Heart left ventricle (tissue), 13 donors: ENCODE measurements at regions not wholly inside any gene's neighbourhood (a gene's known extent, or its start where the extent isn't known, plus 50 kb on each side); places are given as distances from the start of the nearest gene placed in this dataset.

Source experiments
- CTCF ChIP-seq, 12 donors: fragments of 200-600 bp; sonication (generic) in 4 of 12; IDR thresholded peaks; one replicate each; pipeline versions ENCODE4 v1.5.0 to v1.8.0; 2018 to 2022; ENCODE audit warnings: antibody characterized with exemption in 12 of 12, mild to moderate bottlenecking in 5 of 12
- POLR2A ChIP-seq, 2 donors: fragments of 450-650 bp; IDR thresholded peaks; one replicate each; pipeline ENCODE4 v1.6.1; 2017; ENCODE audit warnings: antibody characterized with exemption in 2 of 2, mild to moderate bottlenecking in 2 of 2, moderate library complexity in 2 of 2
- donor health status: ischemic (EF 13 %, LVEDD 7.1; RV severe dilation, severe dysfunction).
- donor health status: DM: no; HTN: yes; CAD: no.
- donor health status: DM: no; HTN: no; CAD: no.
- donor health status: ischemic (EF 25% LVEDD 6.9; RV normal size, moderate dysfunction).
- donor health status: ischemic (EF 25% LVEDD 5.7; RV mildly dilated, moderate dysfunction).
- donor health status: ischemic (EF 35%, LVEDD 5.7; RV mildly dilated, moderate dysfunction).
- donor health status: nonischemic (EF 11% LVEDD 7.7; RV severe dilation, severe dysfunction).
- donor health status: DM: yes; HTN: yes; CAD: no.
- donor health status: PGD.
- donor health status: ischemic (EF 29% LVEDD 5.4; RV normal size, mild dysfunction).
- donor health status: nonischemic (EF 23%, LVEDD 6.1; RV moderate dilation, normal function).

GRCh38 chr10:61850376-61850775 lies 51.1 kb upstream of the ARID5B start:
- TF ChIP-seq CTCF (IDR thresholded peaks at IDR 0.05) = no peak
- TF ChIP-seq POLR2A (IDR thresholded peaks at IDR 0.05) = no peak
